ENCODE measurements at regions not wholly inside any gene's neighbourhood (a gene's known extent, or its start where the extent isn't known, plus 50 kb on each side); places are given as distances from the start of the nearest gene placed in this dataset.

DNA sequence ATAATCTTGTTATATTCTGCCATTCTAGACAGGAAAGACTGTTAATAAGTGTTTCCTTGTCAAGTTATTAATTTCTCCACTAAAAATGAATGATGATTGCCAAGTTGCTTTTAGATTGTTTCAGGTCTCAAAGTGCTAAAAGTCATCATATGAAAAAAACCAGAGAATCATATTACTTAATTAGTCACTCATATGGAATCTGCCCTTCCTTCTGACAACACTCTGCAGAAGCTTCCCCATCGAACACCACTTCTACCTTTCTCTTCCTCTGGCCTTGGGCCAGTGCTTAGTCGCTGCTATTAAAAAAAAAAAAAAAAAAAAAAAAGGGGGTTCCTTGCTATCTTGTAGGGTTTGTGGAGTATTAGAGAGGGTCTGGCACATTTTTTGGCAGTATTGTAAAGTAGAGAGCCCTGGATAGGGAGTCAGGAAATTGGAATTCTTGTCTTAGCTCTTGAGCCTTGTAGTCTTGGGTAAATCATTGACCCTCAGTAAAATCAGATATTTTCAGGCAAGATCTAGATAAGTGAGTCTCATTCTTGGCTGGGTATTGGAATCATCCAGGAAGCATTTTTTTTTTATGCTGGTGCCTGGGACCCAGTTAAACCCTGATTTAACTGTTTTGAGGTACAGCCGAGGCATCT lies 141.7 kb upstream of the CCDC68 start:
- Histone ChIP-seq H3K27me3 (replicated peaks; ENCODE audit: control insufficient read depth, insufficient read depth, low read length) (no peaks in the 10 kb centered on the region), H3K36me3 (ENCODE audit: control insufficient read depth, insufficient read depth, low read length) (no peaks in the 10 kb centered on the region), H3K4me3 (replicated peaks; ENCODE audit: low read depth, low read length) (no peak overlapping the region)
- TF ChIP-seq, protein P1, sequence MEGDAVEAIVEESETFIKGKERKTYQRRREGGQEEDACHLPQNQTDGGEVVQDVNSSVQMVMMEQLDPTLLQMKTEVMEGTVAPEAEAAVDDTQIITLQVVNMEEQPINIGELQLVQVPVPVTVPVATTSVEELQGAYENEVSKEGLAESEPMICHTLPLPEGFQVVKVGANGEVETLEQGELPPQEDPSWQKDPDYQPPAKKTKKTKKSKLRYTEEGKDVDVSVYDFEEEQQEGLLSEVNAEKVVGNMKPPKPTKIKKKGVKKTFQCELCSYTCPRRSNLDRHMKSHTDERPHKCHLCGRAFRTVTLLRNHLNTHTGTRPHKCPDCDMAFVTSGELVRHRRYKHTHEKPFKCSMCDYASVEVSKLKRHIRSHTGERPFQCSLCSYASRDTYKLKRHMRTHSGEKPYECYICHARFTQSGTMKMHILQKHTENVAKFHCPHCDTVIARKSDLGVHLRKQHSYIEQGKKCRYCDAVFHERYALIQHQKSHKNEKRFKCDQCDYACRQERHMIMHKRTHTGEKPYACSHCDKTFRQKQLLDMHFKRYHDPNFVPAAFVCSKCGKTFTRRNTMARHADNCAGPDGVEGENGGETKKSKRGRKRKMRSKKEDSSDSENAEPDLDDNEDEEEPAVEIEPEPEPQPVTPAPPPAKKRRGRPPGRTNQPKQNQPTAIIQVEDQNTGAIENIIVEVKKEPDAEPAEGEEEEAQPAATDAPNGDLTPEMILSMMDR (IDR thresholded peaks at IDR 0.05; ENCODE audit: insufficient read depth, low read length, poor library complexity, severe bottlenecking), result no peak
- DNase-seq (ENCODE audit: extremely low read depth, insufficient read length), result no peak

DNA sequence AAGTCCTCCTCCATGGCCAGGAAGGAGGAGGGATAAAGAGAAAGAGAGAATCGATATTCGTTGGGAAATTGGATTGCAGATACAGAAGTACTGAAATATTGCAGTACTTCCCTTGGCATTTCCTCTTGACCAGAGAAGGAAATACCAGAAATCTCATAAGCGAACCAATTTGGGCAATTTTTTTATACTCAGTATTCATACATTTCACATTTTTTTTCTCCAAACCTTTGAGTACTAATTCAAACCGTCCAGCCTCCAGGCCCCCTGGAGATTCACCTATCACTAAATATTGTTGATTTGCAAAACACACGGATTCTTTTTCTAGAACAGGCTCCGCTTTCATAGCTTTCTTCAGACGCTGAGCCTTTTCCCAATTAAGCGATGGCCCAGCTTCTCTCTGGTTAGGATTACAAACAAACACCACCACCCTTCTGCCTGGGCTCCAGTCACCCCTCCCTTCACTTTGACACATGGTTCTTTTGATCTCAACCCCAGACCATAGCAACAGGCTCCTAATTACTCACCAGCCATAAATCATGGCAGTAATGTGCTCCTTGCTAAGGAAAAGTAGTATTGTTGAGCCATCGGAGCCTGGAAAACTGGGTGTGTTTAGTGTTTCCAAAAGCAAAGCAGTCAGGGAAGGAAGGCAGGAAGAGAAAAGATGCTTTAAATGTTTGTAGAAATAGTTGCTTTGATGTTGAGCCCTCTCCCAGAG lies 138.4 kb upstream of the CCDC68 start:
- no peak overlapping the region for H3K4me3 ChIP-seq (replicated peaks; ENCODE audit: low read depth, low read length)
- DNase-seq (ENCODE audit: extremely low read depth, insufficient read length), result no peak
- H3K27me3 ChIP-seq (replicated peaks; ENCODE audit: control insufficient read depth, insufficient read depth, low read length), result no peaks in the 10 kb centered on the region
- TF ChIP-seq, protein P1 (IDR thresholded peaks at IDR 0.05; ENCODE audit: insufficient read depth, low read length, poor library complexity, severe bottlenecking), result no peak
- H3K36me3 ChIP-seq (ENCODE audit: control insufficient read depth, insufficient read depth, low read length), result no peaks in the 10 kb centered on the region

DNA sequence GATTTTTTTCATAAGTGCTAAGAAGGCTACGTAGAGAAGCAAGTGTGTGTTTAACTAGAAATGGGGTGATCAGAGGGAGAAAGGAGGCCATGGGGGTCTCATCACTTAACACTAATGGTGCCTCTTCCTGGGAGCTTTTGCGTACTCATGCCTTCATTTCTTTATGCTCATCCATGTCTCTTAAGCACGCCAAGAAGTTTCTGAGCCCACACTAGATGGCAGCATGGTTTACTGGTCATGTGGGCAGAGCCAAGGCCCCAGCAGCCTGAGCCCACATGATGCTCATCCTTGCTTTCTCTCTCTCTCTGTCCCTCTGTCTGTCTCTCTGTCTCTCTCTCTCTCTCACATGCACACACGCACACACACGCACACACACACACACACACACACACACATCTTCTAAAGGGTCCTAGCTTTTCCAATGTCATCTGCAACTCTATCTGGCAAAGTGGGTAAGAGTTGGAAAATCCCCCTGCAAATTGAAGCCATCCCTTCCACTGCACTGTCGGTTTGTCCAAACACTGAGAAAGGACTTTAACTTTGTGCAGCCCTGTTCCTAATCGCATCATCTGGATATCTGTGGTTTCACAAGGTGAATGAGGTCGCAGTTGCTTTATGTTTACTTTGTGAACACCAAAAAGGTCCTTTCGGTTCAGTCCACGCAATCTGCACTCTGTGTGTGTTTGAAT lies 137.1 kb upstream of the CCDC68 start:
- Histone ChIP-seq H3K36me3 (ENCODE audit: control insufficient read depth, insufficient read depth, low read length) (no peaks in the 10 kb centered on the region), H3K4me3 (replicated peaks; ENCODE audit: low read depth, low read length) (no peak overlapping the region), H3K27me3 (replicated peaks; ENCODE audit: control insufficient read depth, insufficient read depth, low read length) (no peaks in the 10 kb centered on the region)
- no peak for DNase-seq (ENCODE audit: extremely low read depth, insufficient read length)
- TF ChIP-seq, protein P1 (IDR thresholded peaks at IDR 0.05; ENCODE audit: insufficient read depth, low read length, poor library complexity, severe bottlenecking), result peak; percentile 65

GRCh38 chr18:55095584-55095983 lies 136.3 kb upstream of the CCDC68 start:
- Histone ChIP-seq H3K4me3 (replicated peaks; ENCODE audit: low read depth, low read length) (no peak overlapping the region), H3K27me3 (replicated peaks; ENCODE audit: control insufficient read depth, insufficient read depth, low read length) (no peaks in the 10 kb centered on the region), H3K36me3 (ENCODE audit: control insufficient read depth, insufficient read depth, low read length) (no peaks in the 10 kb centered on the region)
- DNase-seq (ENCODE audit: extremely low read depth, insufficient read length), result no peak
- TF ChIP-seq, protein P1 (IDR thresholded peaks at IDR 0.05; ENCODE audit: insufficient read depth, low read length, poor library complexity, severe bottlenecking), result no peak

- no peaks in the 10 kb centered on the region for H3K36me3 ChIP-seq (ENCODE audit: control insufficient read depth, insufficient read depth, low read length)
- no peak overlapping the region for H3K4me3 ChIP-seq (replicated peaks; ENCODE audit: low read depth, low read length)
- DNase-seq (ENCODE audit: extremely low read depth, insufficient read length), result no peak
- no peaks in the 10 kb centered on the region for H3K27me3 ChIP-seq (replicated peaks; ENCODE audit: control insufficient read depth, insufficient read depth, low read length)
- TF ChIP-seq, protein P1 (IDR thresholded peaks at IDR 0.05; ENCODE audit: insufficient read depth, low read length, poor library complexity, severe bottlenecking), result no peak
These were observed 134.5 kb upstream of the CCDC68 start for GRCh38 chr18:55093808-55094207.
